HG03045 (cell line): ENCODE measurements at regions not wholly inside any gene's neighbourhood (a gene's known extent, or its start where the extent isn't known, plus 50 kb on each side); places are given as distances from the start of the nearest gene placed in this dataset.

ENCODE experiments used
- ATAC-seq: cut with Tn5 transposase; IDR thresholded peaks from one replicate; pipeline ENCODE4 v1.9.1; 2021; ENCODE audit warnings: mild to moderate bottlenecking, moderate library complexity; ENCODE audit not compliant: unreplicated experiment

DNA sequence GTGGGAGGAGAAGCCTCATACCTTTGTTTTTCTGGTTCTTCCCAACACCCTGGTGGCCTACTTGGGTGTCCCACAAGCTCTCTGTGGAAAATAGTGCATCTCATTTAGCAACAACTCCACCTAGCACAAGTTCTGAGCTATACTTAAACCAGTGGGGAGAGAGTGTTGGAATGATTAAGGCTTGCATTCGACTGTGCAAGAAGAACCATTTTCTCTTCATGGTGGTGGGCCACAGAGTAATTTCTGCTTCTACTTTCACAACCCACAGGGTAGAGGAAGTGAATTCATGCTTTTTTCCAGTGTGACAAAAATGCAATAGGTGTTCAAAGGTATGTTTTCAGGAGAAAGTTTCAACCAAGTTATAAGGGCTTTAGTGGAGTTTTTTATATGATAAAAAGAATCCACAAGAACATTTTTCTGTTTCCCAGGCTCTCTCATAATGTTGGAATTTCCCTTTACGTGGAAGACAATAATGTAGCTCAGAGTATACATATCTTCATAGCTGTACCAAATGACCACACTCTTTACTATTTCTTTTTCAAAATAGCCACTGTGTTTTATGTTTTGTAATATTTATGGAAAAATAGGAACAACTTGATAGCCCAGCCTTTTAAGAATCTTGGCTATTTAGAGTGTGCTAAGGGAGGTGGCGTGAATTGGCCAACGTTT is 80.3 kb upstream of the HHIP start:
- no peak for ATAC-seq

DNA sequence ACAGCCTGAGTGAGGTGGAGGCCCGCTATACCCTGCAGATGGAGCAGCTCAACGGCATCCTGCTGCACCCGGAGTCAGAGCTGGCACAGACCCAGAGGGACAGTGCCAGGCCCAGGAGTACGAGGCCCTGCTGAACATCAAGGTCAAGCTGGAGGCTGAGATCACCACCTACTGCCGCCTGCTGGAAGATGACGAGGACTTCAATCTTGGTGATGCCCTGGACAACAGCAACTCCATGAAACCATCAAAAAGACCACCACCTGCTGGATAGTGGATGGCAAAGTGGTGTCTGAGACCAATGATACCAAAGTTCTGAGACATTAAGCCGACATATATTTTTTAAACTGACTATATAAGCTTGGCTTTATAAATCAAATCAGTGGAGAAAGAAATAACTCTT is 73.3 kb upstream of the HHIP start:
- no peak for ATAC-seq

DNA sequence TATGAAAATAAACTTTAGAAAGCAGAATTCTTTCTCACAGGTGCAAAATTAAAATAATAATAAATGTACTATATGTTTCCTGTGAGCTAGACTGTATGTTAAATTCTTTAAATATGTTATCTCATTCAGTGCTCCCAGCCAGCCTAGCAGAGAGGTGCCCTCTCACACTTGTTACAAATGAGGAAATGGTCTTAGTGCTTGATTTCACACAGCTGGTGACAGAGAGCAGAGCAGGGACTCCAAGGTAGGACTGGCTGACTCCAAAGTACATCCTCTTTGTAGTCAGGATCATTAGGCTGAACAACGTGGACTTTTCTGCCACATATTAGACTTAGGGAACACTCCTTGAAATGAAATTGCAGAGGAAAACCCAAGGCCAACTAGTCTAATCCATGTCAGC is 72.0 kb upstream of the HHIP start:
- no peak for ATAC-seq

DNA sequence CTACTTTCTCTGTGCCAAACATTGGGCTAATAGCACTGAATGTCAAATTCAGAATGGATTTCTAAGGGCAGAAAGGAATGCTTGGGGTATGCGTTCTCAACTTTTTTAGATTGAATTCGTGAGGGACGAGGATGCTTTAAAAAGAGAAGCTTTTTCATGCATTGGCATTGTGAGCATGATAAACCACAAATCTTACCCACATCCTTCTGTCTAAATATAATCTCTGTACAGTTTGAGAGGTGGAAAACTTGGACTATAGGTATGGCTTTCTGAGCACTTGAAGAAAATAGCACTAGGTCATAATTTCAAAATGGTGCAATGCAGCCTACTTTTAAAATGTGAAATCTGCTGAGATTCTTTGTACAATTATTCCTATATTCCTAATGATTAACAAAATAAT is 71.4 kb upstream of the HHIP start:
- no peak for ATAC-seq

DNA sequence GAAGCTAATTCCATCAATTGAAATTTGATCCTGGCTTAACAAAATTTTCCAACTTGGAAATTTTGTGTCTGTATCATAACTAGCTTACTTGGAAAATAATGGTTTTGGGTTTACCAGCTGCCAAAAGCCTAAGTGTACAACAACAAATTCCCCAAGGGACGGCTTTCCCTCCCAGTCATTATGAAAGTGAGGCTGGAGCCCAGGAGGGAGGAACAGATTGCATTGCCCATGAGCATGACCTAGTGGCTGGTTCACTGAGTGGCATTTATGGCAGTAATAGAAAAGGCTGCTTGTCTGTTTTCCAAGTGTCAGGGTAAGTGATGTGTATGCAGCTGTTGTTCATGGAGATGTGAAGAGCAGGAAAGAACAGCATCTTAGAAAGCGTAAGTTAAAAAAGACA is 70.8 kb upstream of the HHIP start:
- ATAC-seq = no peak

GRCh38 chr4:144578681-144579080 is 67.3 kb upstream of the HHIP start:
- ATAC-seq = no peak

- no peak for ATAC-seq
Observed at GRCh38 chr4:144579411-144580030, 66.4 kb upstream of the HHIP start.

DNA sequence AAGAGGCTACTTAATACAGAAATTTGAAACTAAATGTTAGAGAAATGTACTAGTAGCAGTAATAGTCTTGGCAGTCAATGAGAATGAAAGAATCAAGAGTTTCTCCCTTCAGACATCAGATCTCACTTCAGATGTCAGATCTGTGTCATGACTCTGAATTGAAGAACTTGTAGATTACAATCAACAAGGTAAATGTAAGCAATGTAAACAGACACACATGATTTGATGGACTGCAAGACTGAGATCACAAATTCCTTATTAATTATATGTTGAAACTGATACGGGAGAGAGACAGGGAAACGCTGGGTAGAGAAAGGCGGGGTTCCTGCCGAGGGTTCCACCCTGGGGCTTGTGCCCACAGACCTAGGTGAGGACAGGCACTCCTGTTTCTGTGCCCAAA is 65.5 kb upstream of the HHIP start:
- ATAC-seq = no peak

DNA sequence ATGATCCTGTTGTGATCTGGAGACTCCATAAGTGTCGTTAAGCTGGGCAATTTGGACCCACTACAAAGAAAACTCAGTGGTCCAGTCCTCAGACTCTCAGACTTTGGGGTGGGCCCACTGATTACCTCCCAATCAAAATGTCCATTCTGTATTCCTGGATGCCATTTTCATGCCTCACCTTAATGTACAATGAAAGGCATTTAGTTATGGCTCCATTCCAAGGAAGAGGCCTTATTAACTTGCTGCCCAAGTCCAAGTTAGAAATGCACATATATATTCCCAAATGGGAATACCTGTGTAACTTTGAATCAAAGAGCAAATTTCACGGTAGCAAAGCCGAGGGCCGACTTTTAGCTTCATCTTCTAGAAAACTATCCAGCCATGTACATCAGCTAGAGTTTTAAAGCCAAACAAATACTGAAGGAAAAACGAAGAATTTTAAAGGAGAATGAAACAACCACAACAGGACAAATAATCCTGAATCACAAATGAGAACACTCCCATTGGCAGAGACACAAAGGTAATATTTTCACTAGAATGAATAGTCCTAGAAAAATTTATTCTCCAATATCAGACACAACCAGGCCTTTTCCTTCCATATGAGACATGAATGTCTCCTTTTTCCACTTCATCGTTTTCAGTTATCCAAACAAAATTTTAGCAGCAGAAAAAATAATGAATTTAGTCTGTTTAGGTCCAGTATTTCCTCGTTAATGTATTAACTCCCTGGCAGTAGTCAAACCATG is 63.7 kb upstream of the HHIP start:
- no peak for ATAC-seq

DNA sequence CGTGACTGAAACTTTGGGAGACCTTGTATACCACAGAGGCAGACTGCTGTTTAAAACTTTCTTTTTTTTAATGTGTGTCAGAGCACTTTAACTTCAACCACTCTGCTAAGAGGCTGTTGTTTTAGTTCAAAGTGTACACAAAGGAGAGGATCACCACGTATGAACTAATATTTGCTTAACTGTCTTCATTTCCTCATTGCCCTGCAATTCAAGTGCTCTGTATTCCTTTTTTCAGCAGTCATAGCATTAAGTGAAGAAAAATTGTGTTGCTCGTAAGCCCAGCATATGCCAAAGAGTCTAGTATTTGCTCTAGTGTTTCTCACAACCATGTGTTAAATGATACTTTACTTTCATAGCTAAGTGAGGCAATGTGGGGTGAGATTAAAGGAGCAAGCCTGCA is 63.0 kb upstream of the HHIP start:
- ATAC-seq = no peak

DNA sequence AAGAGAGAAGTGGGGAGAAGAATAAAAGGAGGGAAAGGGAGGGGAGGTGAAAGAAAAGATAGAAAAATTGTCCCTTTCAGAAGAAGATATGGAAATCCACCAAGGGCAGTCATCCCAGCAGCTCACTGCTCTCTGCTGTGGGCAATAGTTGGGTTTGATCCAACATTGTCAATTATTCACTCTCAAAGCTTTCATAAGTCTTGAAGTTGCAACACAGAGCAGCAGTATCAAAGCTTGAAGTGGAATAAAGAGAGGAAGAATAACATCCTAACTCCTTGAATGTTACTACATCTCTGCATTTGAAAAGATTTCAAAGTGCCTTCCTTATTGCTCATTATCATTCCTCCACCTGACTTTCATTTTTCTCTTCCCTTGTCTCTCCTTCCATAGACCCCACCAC is 62.3 kb upstream of the HHIP start:
- ATAC-seq = no peak

DNA sequence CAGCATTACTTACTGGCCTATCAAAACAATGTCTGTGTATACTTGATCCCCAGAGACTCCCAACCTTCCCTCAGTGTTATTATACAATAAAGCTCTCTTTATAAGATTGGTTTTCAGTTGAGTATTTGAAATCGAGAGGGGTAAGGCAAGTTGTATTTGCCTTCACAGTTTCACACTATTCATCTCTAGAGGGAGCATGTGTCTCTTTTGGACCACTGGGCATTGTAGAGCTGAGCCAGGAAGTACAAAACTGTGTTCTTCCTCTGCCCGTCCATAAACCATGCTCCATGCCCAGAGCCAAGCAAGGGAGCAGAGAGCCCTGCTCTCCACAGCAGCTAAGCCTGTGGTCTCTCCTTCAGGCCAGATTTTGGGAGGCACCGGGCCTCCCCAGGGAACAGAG is 61.5 kb upstream of the HHIP start:
- no peak for ATAC-seq

DNA sequence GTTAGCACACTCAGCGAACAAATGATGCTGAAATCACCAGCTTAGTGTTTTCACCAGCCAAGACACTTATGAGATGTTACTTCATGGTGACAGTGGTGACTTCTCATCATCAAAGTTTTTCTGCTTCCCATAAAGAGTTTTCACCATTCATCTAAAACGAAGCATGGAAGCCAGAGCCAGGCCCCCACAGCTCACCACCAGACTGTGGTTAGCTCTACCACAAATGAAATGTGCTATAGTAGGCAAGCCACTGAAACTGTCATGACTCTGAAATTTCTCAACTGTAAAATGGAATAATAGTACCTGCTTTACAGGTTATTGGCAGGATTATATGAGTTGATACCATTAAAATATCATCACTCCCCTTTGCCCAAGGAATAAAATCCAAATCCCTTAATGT is 56.4 kb upstream of the HHIP start:
- ATAC-seq = no peak

DNA sequence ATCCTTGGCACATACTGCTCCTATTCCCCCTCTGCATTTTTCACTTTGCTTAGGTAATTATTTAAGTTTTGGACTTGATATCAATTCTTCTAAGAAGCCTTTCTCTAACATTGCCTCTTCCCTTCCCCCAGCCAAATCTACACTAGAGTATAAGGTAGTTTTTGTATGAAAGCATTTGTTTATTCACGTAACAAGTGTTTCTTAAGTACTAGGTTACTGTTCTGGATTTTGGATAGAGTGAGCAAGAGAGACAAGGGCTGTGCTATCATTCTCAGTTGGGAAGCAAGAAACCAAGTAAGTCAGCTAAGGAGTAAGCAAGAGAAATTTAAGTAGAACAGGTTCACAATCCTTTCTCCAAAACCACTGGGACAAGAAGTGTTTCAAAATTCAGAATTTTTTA is 55.9 kb upstream of the HHIP start:
- no peak for ATAC-seq

- ATAC-seq = no peak
Observed at GRCh38 chr4:144591401-144591800, 54.6 kb upstream of the HHIP start.

- no peak for ATAC-seq
Observed at GRCh38 chr4:144592264-144592663, 53.7 kb upstream of the HHIP start.

DNA sequence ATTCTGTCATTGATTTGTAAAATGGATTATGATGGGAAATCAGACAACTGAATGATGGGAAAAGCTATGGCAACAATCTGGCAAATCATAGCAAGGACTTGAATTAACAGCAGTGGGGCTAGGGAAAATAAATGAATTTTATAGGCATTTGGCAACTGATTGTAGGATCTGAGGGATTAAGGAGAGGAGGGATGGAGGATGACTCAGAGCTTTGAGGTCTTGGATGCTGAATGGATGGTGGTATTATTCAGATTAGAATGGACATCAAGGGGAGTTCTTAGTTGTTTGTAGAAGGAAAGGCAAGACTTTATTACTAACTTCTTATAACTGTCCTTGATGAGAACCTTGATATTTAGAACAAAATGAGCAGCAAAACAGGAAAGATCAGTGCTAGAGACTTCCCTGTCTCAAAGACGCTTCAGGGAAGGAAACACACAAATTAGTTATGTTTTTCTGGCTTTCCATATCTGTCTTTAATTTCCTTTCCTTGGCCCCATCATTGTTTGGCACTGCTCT is 51.4 kb upstream of the HHIP start:
- no peak for ATAC-seq

GRCh38 chr4:144595681-144596080 is 50.3 kb upstream of the HHIP start:
- no peak for ATAC-seq
